Progenitor cell of endocrine pancreas (in vitro differentiated cells): ENCODE measurements at regions not wholly inside any gene's neighbourhood (a gene's known extent, or its start where the extent isn't known, plus 50 kb on each side); places are given as distances from the start of the nearest gene placed in this dataset.

ENCODE experiments used
- DNase-seq: peaks from one replicate; pipeline ENCODE4 v3.0.0; 2021; ENCODE audit warnings: low spot score; ENCODE audit not compliant: unreplicated experiment
- H3K27ac Mint-ChIP-seq: 2 replicates; pipeline ENCODE4 v1.8.0; 2021; ENCODE audit warnings: mild to moderate bottlenecking, moderate library complexity, mixed read lengths
- H3K27me3 Mint-ChIP-seq: 2 replicates; pipeline ENCODE4 v1.8.0; 2021; ENCODE audit warnings: mixed read lengths
- H3K36me3 Mint-ChIP-seq: 2 replicates; pipeline ENCODE4 v1.8.0; 2022; ENCODE audit warnings: mixed read lengths; ENCODE audit not compliant: insufficient read depth
- H3K4me1 Mint-ChIP-seq: 2 replicates; pipeline ENCODE4 v1.8.0; 2021; ENCODE audit warnings: low read depth, mixed read lengths
- H3K4me3 Mint-ChIP-seq: 2 replicates; pipeline ENCODE4 v1.8.0; 2021; ENCODE audit warnings: low read depth, mild to moderate bottlenecking, moderate library complexity, mixed read lengths
- H3K9me3 Mint-ChIP-seq: 2 replicates; pipeline ENCODE4 v1.8.0; 2021; ENCODE audit warnings: low read depth, mixed read lengths
- CTCF ChIP-seq: fragments of 200-600 bp; sonication (generic); IDR thresholded peaks from one replicate; pipeline ENCODE4 v1.5.0; 2021; ENCODE audit warnings: antibody characterized with exemption, mild to moderate bottlenecking; ENCODE audit not compliant: unreplicated experiment

GRCh38 chr12:13316587-13317246 lies 120.2 kb downstream of the EMP1 start:
- no peak for TF ChIP-seq CTCF
- Mint-ChIP-seq H3K4me3 (no peak overlapping the region), H3K27ac (peak overlapping the region; percentile 51), H3K9me3 (peaks cover 11% of the 10 kb centered on the region), H3K27me3 (peaks cover 8% of the 10 kb centered on the region), H3K4me1 (peaks cover 14% of the 10 kb centered on the region), H3K36me3 (no peaks in the 10 kb centered on the region)
- no peak for DNase-seq

DNA sequence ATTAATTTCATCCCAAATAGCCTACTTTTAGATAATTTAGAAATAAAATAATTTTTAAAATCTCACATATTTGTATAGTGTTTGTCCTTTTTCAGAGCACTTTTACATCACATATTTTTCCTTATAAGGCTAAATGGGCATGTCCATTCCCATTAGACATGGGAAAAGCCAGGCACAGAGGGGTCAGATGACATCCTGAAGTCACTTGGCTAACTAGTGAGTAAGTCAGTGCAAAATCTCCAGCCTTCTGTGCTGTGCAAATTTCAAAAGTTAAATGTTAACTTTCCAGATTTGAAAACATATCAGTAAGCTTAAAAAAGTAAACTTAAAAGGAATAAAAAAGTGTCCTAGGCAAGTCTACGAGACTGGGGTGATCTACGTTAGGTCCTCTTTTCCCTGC lies 117.4 kb downstream of the EMP1 start:
- Mint-ChIP-seq H3K27me3 (peaks cover 5% of the 10 kb centered on the region), H3K36me3 (no peaks in the 10 kb centered on the region), H3K4me3 (no peak overlapping the region), H3K4me1 (peaks cover 7% of the 10 kb centered on the region), H3K27ac (no peak overlapping the region), H3K9me3 (peaks cover 11% of the 10 kb centered on the region)
- TF ChIP-seq CTCF = no peak
- no peak for DNase-seq

DNA sequence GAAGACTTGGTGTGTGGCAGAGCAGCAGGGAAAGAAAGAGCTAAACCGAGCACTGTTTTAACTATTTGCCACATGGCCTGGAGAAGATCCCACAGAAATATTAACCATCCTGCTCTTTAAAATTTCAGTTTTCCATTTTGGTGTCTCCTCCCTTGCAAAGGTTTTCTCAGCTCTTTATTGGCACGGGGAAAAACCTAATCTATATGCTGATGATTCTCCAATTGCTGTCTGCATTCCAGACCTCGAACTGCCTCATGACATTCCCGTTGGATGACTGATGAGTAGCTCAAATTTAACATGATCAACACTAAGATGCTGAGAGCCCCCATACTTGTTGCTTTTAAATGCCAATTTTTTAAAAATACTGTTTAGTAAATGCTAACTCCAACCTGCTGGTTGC lies 115.0 kb downstream of the EMP1 start:
- Mint-ChIP-seq H3K27ac (no peak overlapping the region), H3K9me3 (peaks cover 5% of the 10 kb centered on the region), H3K36me3 (no peaks in the 10 kb centered on the region), H3K27me3 (peaks cover 11% of the 10 kb centered on the region), H3K4me1 (peaks cover 2% of the 10 kb centered on the region), H3K4me3 (no peak overlapping the region)
- TF ChIP-seq CTCF = no peak
- no peak for DNase-seq

- peaks cover 11% of the 10 kb centered on the region for H3K27me3 Mint-ChIP-seq
- no peaks in the 10 kb centered on the region for H3K36me3 Mint-ChIP-seq
- H3K27ac Mint-ChIP-seq = no peak overlapping the region
- H3K4me1 Mint-ChIP-seq = no peaks in the 10 kb centered on the region
- no peak for DNase-seq
- TF ChIP-seq CTCF = no peak
- no peak overlapping the region for H3K4me3 Mint-ChIP-seq
- H3K9me3 Mint-ChIP-seq = peaks cover 3% of the 10 kb centered on the region
Measured at GRCh38 chr12:13307143-13307816, 110.8 kb downstream of the EMP1 start.

DNA sequence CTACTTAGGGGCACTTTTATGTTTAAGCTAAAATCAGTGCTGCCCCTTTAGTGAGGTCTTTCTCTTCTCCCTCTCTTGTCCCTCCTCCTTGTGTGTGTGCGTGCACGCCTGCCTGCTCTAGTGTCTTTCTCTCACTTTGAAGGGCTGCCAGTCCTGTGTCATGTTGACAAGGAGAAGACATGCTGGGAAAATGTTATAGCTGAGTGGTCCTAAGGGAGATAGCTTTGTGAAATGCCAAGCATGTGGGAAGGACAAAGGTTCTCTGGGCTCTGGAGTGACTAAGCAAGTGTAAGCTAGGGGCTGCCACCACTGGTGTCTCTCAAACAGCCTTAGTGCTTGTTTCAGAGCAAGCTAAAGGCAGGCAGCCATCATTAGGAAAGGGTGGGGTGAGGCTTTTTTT lies 108.4 kb downstream of the EMP1 start:
- no peak for TF ChIP-seq CTCF
- Mint-ChIP-seq H3K4me1 (no peaks in the 10 kb centered on the region), H3K27me3 (peaks cover 8% of the 10 kb centered on the region), H3K4me3 (no peak overlapping the region), H3K27ac (no peak overlapping the region), H3K36me3 (no peaks in the 10 kb centered on the region), H3K9me3 (peaks cover 10% of the 10 kb centered on the region)
- no peak for DNase-seq
